Suprapubic skin (tissue), 3 donors: ENCODE measurements at regions not wholly inside any gene's neighbourhood (a gene's known extent, or its start where the extent isn't known, plus 50 kb on each side); places are given as distances from the start of the nearest gene placed in this dataset.

Source experiments
- POLR2A ChIP-seq, 2 donors: fragments of 450-650 bp; IDR thresholded peaks; one replicate each; pipeline ENCODE4 v1.6.1; 2017; ENCODE audit warnings: antibody characterized with exemption in 2 of 2, mild to moderate bottlenecking in 2 of 2, moderate library complexity in 2 of 2
- TF ChIP-seq, protein P1 (sequence below), 2 donors: fragments of 200-600 bp in 1 of 2; fragments of 450-650 bp in 1 of 2; sonication (generic) in 1 of 2; IDR thresholded peaks; one replicate each; pipeline ENCODE4 v1.5.1; 2016 to 2019; ENCODE audit warnings: antibody characterized with exemption in 2 of 2, mild to moderate bottlenecking in 1 of 2, moderate library complexity in 1 of 2

DNA sequence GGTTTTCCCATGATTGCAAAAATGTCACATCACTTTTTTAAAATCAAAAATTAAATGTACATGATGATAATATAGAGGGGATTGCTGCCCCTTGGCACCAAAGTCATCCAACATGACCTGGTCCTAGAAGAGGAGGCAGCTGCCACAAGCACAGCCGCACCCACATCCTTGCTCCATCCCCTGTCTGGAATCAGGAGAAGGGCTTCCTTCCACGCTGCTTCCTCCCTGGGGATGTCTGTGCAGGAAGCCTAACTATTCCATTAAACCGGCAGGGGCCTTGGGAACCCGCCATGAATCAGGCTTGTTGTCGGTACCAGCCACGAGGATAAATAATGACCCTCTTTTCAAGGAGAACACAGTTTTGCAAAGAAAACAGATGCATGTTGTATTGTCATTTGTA lies 68.7 kb upstream of the AJAP1 start:
- TF ChIP-seq, protein P1, sequence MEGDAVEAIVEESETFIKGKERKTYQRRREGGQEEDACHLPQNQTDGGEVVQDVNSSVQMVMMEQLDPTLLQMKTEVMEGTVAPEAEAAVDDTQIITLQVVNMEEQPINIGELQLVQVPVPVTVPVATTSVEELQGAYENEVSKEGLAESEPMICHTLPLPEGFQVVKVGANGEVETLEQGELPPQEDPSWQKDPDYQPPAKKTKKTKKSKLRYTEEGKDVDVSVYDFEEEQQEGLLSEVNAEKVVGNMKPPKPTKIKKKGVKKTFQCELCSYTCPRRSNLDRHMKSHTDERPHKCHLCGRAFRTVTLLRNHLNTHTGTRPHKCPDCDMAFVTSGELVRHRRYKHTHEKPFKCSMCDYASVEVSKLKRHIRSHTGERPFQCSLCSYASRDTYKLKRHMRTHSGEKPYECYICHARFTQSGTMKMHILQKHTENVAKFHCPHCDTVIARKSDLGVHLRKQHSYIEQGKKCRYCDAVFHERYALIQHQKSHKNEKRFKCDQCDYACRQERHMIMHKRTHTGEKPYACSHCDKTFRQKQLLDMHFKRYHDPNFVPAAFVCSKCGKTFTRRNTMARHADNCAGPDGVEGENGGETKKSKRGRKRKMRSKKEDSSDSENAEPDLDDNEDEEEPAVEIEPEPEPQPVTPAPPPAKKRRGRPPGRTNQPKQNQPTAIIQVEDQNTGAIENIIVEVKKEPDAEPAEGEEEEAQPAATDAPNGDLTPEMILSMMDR (IDR thresholded peaks at IDR 0.05), result no peak
- TF ChIP-seq POLR2A (IDR thresholded peaks at IDR 0.05), result no peak
